ENCODE measurements at regions not wholly inside any gene's neighbourhood (a gene's known extent, or its start where the extent isn't known, plus 50 kb on each side); places are given as distances from the start of the nearest gene placed in this dataset.

DNA sequence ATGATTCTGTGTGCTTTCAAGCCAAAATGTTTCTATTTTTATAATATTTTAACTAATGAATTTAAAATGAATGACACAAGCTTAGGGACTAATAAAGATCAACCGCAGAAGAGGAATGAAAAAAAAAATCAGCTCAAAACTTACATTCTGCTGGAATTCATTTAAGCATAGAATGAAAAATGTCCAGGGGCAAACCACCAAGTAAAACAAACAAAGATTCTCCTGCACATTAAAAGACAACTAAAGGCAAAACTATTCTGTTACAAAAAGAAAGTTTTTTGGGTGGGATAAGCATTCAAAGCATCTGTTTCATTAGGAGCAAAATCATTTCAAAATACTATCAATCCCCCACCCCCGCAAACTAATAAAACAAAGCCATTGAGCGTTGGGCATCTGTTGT is 99.3 kb upstream of the SOX11 start:
- no peak for DNase-seq
- no peaks in the 10 kb centered on the region for H3K27me3 Mint-ChIP-seq (ENCODE audit: unreplicated experiment)
- no peaks in the 10 kb centered on the region for H3K36me3 Mint-ChIP-seq (ENCODE audit: unreplicated experiment)
- no peak overlapping the region for H3K27ac Mint-ChIP-seq (ENCODE audit: unreplicated experiment)
- H3K9me3 Mint-ChIP-seq (ENCODE audit: unreplicated experiment) = no peaks in the 10 kb centered on the region
- peaks cover 3% of the 10 kb centered on the region for H3K4me1 Mint-ChIP-seq (ENCODE audit: low read depth, unreplicated experiment)
- TF ChIP-seq, protein P1, sequence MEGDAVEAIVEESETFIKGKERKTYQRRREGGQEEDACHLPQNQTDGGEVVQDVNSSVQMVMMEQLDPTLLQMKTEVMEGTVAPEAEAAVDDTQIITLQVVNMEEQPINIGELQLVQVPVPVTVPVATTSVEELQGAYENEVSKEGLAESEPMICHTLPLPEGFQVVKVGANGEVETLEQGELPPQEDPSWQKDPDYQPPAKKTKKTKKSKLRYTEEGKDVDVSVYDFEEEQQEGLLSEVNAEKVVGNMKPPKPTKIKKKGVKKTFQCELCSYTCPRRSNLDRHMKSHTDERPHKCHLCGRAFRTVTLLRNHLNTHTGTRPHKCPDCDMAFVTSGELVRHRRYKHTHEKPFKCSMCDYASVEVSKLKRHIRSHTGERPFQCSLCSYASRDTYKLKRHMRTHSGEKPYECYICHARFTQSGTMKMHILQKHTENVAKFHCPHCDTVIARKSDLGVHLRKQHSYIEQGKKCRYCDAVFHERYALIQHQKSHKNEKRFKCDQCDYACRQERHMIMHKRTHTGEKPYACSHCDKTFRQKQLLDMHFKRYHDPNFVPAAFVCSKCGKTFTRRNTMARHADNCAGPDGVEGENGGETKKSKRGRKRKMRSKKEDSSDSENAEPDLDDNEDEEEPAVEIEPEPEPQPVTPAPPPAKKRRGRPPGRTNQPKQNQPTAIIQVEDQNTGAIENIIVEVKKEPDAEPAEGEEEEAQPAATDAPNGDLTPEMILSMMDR (IDR thresholded peaks at IDR 0.05; ENCODE audit: partially characterized antibody, unreplicated experiment) = no peak
- no peak overlapping the region for H3K4me3 Mint-ChIP-seq (ENCODE audit: unreplicated experiment)

DNA sequence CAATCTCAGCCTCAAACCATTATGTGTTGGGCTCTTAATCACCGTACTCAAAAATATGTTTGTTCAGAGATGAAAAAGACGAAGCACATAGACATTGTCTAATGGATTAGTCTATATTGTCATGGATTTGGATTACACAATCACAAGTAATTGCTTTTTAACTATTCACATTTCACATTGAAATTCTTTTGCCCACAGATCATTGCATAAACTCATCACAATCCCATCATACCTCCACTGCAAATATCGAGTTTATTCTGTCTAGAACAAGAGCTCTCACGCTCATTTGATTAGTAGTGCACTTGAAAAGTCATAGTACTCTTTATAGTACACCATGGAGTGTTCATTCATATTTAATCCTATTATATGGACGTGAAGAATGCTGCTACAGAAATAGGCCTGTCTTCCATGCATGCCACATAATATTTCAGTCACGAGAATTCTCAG is 97.9 kb upstream of the SOX11 start:
- H3K36me3 Mint-ChIP-seq (ENCODE audit: unreplicated experiment) = no peaks in the 10 kb centered on the region
- DNase-seq = no peak
- H3K4me3 Mint-ChIP-seq (ENCODE audit: unreplicated experiment) = no peak overlapping the region
- H3K27me3 Mint-ChIP-seq (ENCODE audit: unreplicated experiment) = no peaks in the 10 kb centered on the region
- TF ChIP-seq, protein P1 (IDR thresholded peaks at IDR 0.05; ENCODE audit: partially characterized antibody, unreplicated experiment) = no peak
- H3K9me3 Mint-ChIP-seq (ENCODE audit: unreplicated experiment) = no peaks in the 10 kb centered on the region
- H3K27ac Mint-ChIP-seq (ENCODE audit: unreplicated experiment) = no peak overlapping the region
- peaks cover 3% of the 10 kb centered on the region for H3K4me1 Mint-ChIP-seq (ENCODE audit: low read depth, unreplicated experiment)

DNA sequence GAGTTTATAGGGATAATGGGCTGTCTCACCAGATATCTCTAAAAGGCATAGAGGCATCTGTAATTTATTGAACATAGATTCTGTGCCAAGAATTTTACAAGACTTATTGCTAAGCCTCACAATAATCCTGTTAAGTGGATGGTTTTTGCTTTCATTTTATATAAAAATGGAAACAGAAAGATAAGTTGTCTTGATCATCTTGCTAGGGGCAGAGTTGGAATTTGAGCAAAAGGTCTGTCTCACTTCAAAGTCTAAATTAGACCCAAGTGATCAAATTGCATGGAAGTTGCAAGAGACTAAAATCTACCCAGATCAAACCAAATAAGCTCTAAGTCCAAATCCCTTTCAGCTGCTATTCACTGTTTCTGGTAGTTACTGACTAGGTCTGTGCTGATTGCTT is 95.3 kb upstream of the SOX11 start:
- Mint-ChIP-seq H3K36me3 (ENCODE audit: unreplicated experiment) (no peaks in the 10 kb centered on the region), H3K27me3 (ENCODE audit: unreplicated experiment) (no peaks in the 10 kb centered on the region), H3K27ac (ENCODE audit: unreplicated experiment) (no peak overlapping the region), H3K4me3 (ENCODE audit: unreplicated experiment) (no peak overlapping the region), H3K4me1 (ENCODE audit: low read depth, unreplicated experiment) (peaks cover 3% of the 10 kb centered on the region), H3K9me3 (ENCODE audit: unreplicated experiment) (no peaks in the 10 kb centered on the region)
- DNase-seq = no peak
- TF ChIP-seq, protein P1 (IDR thresholded peaks at IDR 0.05; ENCODE audit: partially characterized antibody, unreplicated experiment) = no peak

DNA sequence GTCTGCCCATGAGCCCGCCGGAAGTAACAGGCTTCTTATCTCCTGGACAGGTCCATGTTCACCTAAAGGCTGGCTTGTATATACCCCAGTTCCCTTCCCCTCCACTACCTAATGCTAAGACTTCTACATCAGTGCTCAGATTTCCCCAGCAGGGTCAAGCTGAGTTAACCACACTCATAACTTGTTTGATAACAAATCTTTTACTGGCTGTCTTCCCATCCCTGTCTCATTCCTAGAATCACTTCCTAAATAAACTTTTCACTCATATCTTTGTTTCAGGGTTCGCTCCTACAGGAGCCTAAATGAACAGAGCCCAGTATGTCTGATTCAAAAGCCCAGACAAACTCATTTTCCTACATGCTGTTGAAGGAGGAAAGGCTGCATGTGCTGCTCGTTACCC is 94.0 kb upstream of the SOX11 start:
- H3K27me3 Mint-ChIP-seq (ENCODE audit: unreplicated experiment) = no peaks in the 10 kb centered on the region
- no peak for DNase-seq
- H3K4me1 Mint-ChIP-seq (ENCODE audit: low read depth, unreplicated experiment) = peaks cover 3% of the 10 kb centered on the region
- H3K9me3 Mint-ChIP-seq (ENCODE audit: unreplicated experiment) = no peaks in the 10 kb centered on the region
- H3K4me3 Mint-ChIP-seq (ENCODE audit: unreplicated experiment) = no peak overlapping the region
- no peaks in the 10 kb centered on the region for H3K36me3 Mint-ChIP-seq (ENCODE audit: unreplicated experiment)
- H3K27ac Mint-ChIP-seq (ENCODE audit: unreplicated experiment) = no peak overlapping the region
- TF ChIP-seq, protein P1 (IDR thresholded peaks at IDR 0.05; ENCODE audit: partially characterized antibody, unreplicated experiment) = no peak

DNA sequence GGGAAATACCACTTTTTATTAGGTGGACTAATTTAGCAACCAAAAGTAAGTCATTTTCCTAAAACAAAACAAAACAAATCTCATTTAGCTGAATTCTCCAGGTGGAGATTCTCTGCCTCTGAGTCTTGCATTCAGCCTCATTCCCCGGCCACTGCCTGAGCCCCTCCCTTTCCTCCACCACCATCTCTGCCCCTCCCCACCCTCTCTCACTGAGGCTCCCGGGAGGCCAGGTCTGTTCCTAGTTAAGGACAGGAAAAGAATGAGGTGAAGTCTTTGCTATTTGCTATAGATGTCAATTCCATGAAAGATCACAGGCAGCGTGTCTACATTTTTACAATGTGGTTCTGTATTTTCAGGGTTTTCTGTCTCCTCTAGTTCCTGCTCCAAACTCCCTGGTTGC is 83.0 kb upstream of the SOX11 start:
- Mint-ChIP-seq H3K9me3 (ENCODE audit: unreplicated experiment) (peaks cover 2% of the 10 kb centered on the region), H3K27ac (ENCODE audit: unreplicated experiment) (no peak overlapping the region), H3K36me3 (ENCODE audit: unreplicated experiment) (no peaks in the 10 kb centered on the region), H3K27me3 (ENCODE audit: unreplicated experiment) (peaks cover 2% of the 10 kb centered on the region), H3K4me3 (ENCODE audit: unreplicated experiment) (no peak overlapping the region), H3K4me1 (ENCODE audit: low read depth, unreplicated experiment) (peaks cover 13% of the 10 kb centered on the region)
- DNase-seq = peak; percentile 63
- TF ChIP-seq, protein P1 (IDR thresholded peaks at IDR 0.05; ENCODE audit: partially characterized antibody, unreplicated experiment) = no peak
